Hepatic stellate cell (primary cell): ENCODE measurements at regions not wholly inside any gene's neighbourhood (a gene's known extent, or its start where the extent isn't known, plus 50 kb on each side); places are given as distances from the start of the nearest gene placed in this dataset.
"Not testable (repeated sequence)": the region's sequence is repeated elsewhere in the genome, so short reads cannot be mapped to it uniquely, and the experiment has no call there.

Source experiments
- DNase-seq: peaks from one replicate; pipeline ENCODE4 v3.0.0; 2011; ENCODE audit warnings: low spot score

- no peak for DNase-seq
Observed at GRCh38 chr6:121876721-121877120, 441.3 kb downstream of the GJA1 start.

- peak; percentile 5 for DNase-seq
Observed at GRCh38 chr6:121879149-121879548, 443.7 kb downstream of the GJA1 start.

- DNase-seq: no peak
Observed at GRCh38 chr6:121880831-121881230, 445.4 kb downstream of the GJA1 start.

GRCh38 chr6:121881974-121882667, 446.7 kb downstream of the GJA1 start:
- peak; percentile 19 for DNase-seq

- DNase-seq: no peak
Observed at GRCh38 chr6:121884091-121884490, 448.6 kb downstream of the GJA1 start.

- no peak for DNase-seq
Observed at GRCh38 chr6:121884620-121885019, 449.2 kb downstream of the GJA1 start.

GRCh38 chr6:121885399-121886152, 450.1 kb downstream of the GJA1 start:
- no peak for DNase-seq

GRCh38 chr6:121886223-121886830, 450.9 kb downstream of the GJA1 start:
- DNase-seq: no peak

GRCh38 chr6:121887724-121888123, 452.3 kb downstream of the GJA1 start:
- DNase-seq: no peak

- DNase-seq: no peak
Observed at GRCh38 chr6:121890307-121890910, 455.0 kb downstream of the GJA1 start.

- DNase-seq: not testable (repeated sequence)
Observed at GRCh38 chr6:121895731-121896130, 460.3 kb downstream of the GJA1 start.

GRCh38 chr6:121896363-121896762, 460.9 kb downstream of the GJA1 start:
- DNase-seq: no peak

- DNase-seq: no peak
Observed at GRCh38 chr6:121896771-121897170, 461.3 kb downstream of the GJA1 start.

GRCh38 chr6:121897337-121897760, 461.9 kb downstream of the GJA1 start:
- no peak for DNase-seq

- DNase-seq: no peak
Observed at GRCh38 chr6:121901432-121901831, 466.0 kb downstream of the GJA1 start.

- no peak for DNase-seq
Observed at GRCh38 chr6:121904559-121904958, 469.1 kb downstream of the GJA1 start.

- DNase-seq: no peak
Observed at GRCh38 chr6:121912905-121913304, 477.5 kb downstream of the GJA1 start.

GRCh38 chr6:121917263-121917829, 481.9 kb downstream of the GJA1 start:
- DNase-seq: no peak

GRCh38 chr6:121917834-121918559, 481.5 kb upstream of the HSF2 start:
- no peak for DNase-seq

GRCh38 chr6:121920616-121921015, 478.8 kb upstream of the HSF2 start:
- no peak for DNase-seq

GRCh38 chr6:121925024-121925423, 474.4 kb upstream of the HSF2 start:
- no peak for DNase-seq
